ENCODE measurements at regions not wholly inside any gene's neighbourhood (a gene's known extent, or its start where the extent isn't known, plus 50 kb on each side); places are given as distances from the start of the nearest gene placed in this dataset.

DNA sequence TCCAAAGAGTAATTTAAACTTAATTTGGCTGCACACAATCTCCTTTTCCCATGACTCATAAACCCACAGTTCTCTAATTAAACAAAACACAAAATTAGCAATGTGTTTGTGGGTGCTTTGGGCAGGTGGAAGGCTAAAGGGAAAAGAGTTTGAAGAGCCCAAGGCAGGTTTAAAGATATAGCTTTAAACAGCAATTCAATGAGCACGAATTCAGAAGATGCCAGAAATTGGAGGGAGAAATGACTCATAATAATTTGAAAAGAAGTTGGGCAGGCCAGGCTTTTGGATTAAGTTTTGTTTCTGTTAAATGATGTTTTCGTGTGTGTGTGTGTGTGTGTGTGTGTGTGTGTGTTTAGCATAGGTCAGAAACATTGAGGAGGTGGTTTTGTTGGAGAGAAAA is 594.8 kb upstream of the ZEB2 start:
- H3K27ac ChIP-seq (ENCODE audit: poor library complexity, severe bottlenecking) = no peak overlapping the region
- no peak overlapping the region for H3K4me3 ChIP-seq (ENCODE audit: severe bottlenecking)
- no peaks in the 10 kb centered on the region for H3K27me3 ChIP-seq (ENCODE audit: insufficient read depth, poor library complexity, severe bottlenecking)
- DNase-seq (ENCODE audit: low spot score) (no peak), ATAC-seq (ENCODE audit: low read depth) (no peak)
- no peaks in the 10 kb centered on the region for H3K9me3 ChIP-seq (ENCODE audit: severe bottlenecking)
- peaks cover 8% of the 10 kb centered on the region for H3K4me1 ChIP-seq (ENCODE audit: insufficient read depth, poor library complexity, severe bottlenecking)
- H3K36me3 ChIP-seq (ENCODE audit: low read depth) = no peaks in the 10 kb centered on the region
- TF ChIP-seq CTCF (IDR thresholded peaks at IDR 0.05; ENCODE audit: poor library complexity, severe bottlenecking) = no peak

GRCh38 chr2:145112467-145112866 is 592.5 kb upstream of the ZEB2 start:
- ATAC-seq (ENCODE audit: low read depth) (no peak), DNase-seq (ENCODE audit: low spot score) (no peak)
- no peak overlapping the region for H3K27ac ChIP-seq (ENCODE audit: poor library complexity, severe bottlenecking)
- no peak for TF ChIP-seq CTCF (IDR thresholded peaks at IDR 0.05; ENCODE audit: poor library complexity, severe bottlenecking)
- no peak overlapping the region for H3K4me3 ChIP-seq (ENCODE audit: severe bottlenecking)
- no peaks in the 10 kb centered on the region for H3K27me3 ChIP-seq (ENCODE audit: insufficient read depth, poor library complexity, severe bottlenecking)
- no peaks in the 10 kb centered on the region for H3K36me3 ChIP-seq (ENCODE audit: low read depth)
- no peaks in the 10 kb centered on the region for H3K9me3 ChIP-seq (ENCODE audit: severe bottlenecking)
- H3K4me1 ChIP-seq (ENCODE audit: insufficient read depth, poor library complexity, severe bottlenecking) = peaks cover 8% of the 10 kb centered on the region

DNA sequence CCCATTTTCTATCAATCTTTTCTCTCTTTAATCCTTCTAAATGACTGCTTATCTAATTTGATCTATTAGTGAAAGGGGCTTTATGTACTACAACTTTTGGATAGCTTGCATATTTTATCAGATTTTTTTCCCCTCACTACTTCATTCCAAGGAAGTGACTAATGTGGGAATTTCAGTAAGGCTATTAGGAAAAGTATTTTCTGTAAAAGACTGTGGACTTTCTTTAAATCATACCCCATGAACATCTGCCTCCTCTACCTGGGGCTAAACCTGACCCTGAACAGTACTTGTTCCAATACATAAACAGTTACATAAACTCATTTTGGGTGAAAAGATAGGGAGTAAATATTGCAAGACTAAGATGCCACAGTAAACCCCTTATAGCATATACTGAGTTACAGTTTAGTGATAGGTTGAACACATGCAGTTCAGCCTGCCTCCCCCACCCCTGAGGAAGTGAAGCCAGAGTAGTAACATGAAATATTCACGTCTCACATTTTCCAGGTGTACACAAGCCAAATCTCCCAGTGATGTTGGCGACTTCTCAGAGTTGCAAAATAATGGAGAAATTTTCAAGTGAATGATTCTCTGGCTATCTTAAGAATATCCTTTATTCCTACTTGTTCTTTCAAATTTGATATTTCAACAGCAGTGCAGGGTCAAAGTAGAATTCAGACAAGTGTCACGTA is 590.9 kb upstream of the ZEB2 start:
- no peak for TF ChIP-seq CTCF (IDR thresholded peaks at IDR 0.05; ENCODE audit: poor library complexity, severe bottlenecking)
- H3K27ac ChIP-seq (ENCODE audit: poor library complexity, severe bottlenecking) = peak overlapping the region; percentile 39
- no peaks in the 10 kb centered on the region for H3K9me3 ChIP-seq (ENCODE audit: severe bottlenecking)
- ATAC-seq (ENCODE audit: low read depth) (peak; percentile 65), DNase-seq (ENCODE audit: low spot score) (no peak)
- peaks cover 8% of the 10 kb centered on the region for H3K4me1 ChIP-seq (ENCODE audit: insufficient read depth, poor library complexity, severe bottlenecking)
- no peaks in the 10 kb centered on the region for H3K27me3 ChIP-seq (ENCODE audit: insufficient read depth, poor library complexity, severe bottlenecking)
- H3K4me3 ChIP-seq (ENCODE audit: severe bottlenecking) = no peak overlapping the region
- H3K36me3 ChIP-seq (ENCODE audit: low read depth) = no peaks in the 10 kb centered on the region

DNA sequence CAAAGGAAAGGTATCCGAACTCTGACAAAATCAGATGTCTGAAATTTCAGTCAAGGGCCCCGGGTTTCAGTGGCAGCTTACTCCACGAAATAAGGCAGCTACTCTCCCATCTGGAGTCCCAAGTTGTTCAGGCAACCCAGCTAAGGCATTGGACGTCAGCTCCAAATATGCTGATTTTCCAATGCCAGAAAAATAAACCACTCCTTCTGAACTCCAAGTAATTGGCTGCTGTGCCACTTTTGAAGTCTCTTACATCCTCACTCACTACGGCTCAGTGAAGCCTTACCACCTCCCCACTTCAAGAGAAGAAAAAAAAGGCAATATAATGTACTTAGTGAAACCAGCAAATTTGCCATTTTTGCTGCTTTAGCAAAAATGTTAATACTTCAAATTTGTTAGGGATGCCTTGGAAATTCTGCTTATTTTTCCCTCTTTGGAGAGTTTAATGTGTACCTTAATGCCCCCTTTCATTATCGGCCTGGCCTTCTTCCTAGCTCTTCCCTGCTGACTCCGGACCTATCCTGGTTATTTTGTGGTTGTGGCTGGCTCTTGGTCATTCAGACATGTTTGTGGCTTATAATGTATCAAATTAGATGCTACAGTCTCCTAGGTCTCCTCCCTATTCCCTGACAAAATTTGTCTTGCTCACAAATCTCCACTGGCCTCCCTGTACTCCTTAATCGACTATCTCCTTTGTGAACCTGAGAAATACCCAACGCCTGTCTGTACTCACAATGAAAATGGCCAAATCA is 589.2 kb upstream of the ZEB2 start:
- ATAC-seq (ENCODE audit: low read depth) = no peak
- Histone ChIP-seq H3K9me3 (ENCODE audit: severe bottlenecking) (no peaks in the 10 kb centered on the region), H3K36me3 (ENCODE audit: low read depth) (no peaks in the 10 kb centered on the region), H3K27ac (ENCODE audit: poor library complexity, severe bottlenecking) (no peak overlapping the region), H3K4me1 (ENCODE audit: insufficient read depth, poor library complexity, severe bottlenecking) (peaks cover 8% of the 10 kb centered on the region), H3K27me3 (ENCODE audit: insufficient read depth, poor library complexity, severe bottlenecking) (no peaks in the 10 kb centered on the region), H3K4me3 (ENCODE audit: severe bottlenecking) (no peak overlapping the region)
- TF ChIP-seq CTCF (IDR thresholded peaks at IDR 0.05; ENCODE audit: poor library complexity, severe bottlenecking) = no peak
- DNase-seq (ENCODE audit: low spot score) = no peak

- ATAC-seq (ENCODE audit: low read depth) (no peak), DNase-seq (ENCODE audit: low spot score) (no peak)
- Histone ChIP-seq H3K27me3 (ENCODE audit: insufficient read depth, poor library complexity, severe bottlenecking) (no peaks in the 10 kb centered on the region), H3K27ac (ENCODE audit: poor library complexity, severe bottlenecking) (no peak overlapping the region), H3K9me3 (ENCODE audit: severe bottlenecking) (no peaks in the 10 kb centered on the region), H3K4me1 (ENCODE audit: insufficient read depth, poor library complexity, severe bottlenecking) (peaks cover 8% of the 10 kb centered on the region), H3K36me3 (ENCODE audit: low read depth) (no peaks in the 10 kb centered on the region), H3K4me3 (ENCODE audit: severe bottlenecking) (no peak overlapping the region)
- no peak for TF ChIP-seq CTCF (IDR thresholded peaks at IDR 0.05; ENCODE audit: poor library complexity, severe bottlenecking)
Measured at GRCh38 chr2:145108361-145108778, 588.5 kb upstream of the ZEB2 start.

Measured in RWPE2 (cell line).